GM23338 (cell line): ENCODE measurements at regions not wholly inside any gene's neighbourhood (a gene's known extent, or its start where the extent isn't known, plus 50 kb on each side); places are given as distances from the start of the nearest gene placed in this dataset.

Experiments used
- ATAC-seq: fragments of 200-7000 bp; cut with Tn5 transposase; 3 replicates; pipeline ENCODE4 v1.9.1; 2020
- DNase-seq: peaks from one replicate; pipeline ENCODE4 v3.0.0-alpha.2; 2015; ENCODE audit warnings: low spot score
- H2AFZ ChIP-seq: fragments of 200-600 bp; sonication (generic); 2 replicates; pipeline ENCODE4 v1.8.0; 2016; ENCODE audit warnings: antibody characterized with exemption, mild to moderate bottlenecking, moderate library complexity
- H3F3A ChIP-seq: fragments of 200-600 bp; sonication (generic); replicated peaks from 2 replicates; pipeline ENCODE4 v1.8.0; 2017; ENCODE audit warnings: antibody characterized with exemption, mixed run types, low read depth
- H3K27ac ChIP-seq: fragments of 200-600 bp; sonication (generic); 2 replicates; pipeline ENCODE4 v1.6.1; 2016; ENCODE audit warnings: low read depth
- H3K27me3 ChIP-seq: fragments of 200-600 bp; sonication (generic); 2 replicates; pipeline ENCODE4 v1.8.0; 2016; ENCODE audit warnings: mild to moderate bottlenecking, mixed run types, moderate library complexity; ENCODE audit not compliant: insufficient read depth
- H3K36me3 ChIP-seq: fragments of 200-600 bp; sonication (generic); 2 replicates; pipeline ENCODE4 v1.8.0; 2016; ENCODE audit warnings: mild to moderate bottlenecking; ENCODE audit not compliant: insufficient read depth
- H3K4me1 ChIP-seq: fragments of 200-600 bp; sonication (generic); 2 replicates; pipeline ENCODE4 v1.8.0; 2016; ENCODE audit warnings: mild to moderate bottlenecking, moderate library complexity; ENCODE audit not compliant: insufficient read depth
- H3K4me2 ChIP-seq: fragments of 200-600 bp; sonication (generic); 2 replicates; pipeline ENCODE4 v1.7.1; 2017; ENCODE audit warnings: mixed run types
- H3K4me3 ChIP-seq: fragments of 200-600 bp; sonication (generic); 2 replicates; pipeline ENCODE4 v1.6.1; 2016; ENCODE audit warnings: mixed run types
- H3K79me2 ChIP-seq: fragments of 200-600 bp; sonication (generic); replicated peaks from 2 replicates; pipeline ENCODE4 v1.8.0; 2017; ENCODE audit warnings: mild to moderate bottlenecking; ENCODE audit not compliant: insufficient read depth
- H3K9me2 ChIP-seq: fragments of 200-600 bp; sonication (generic); 2 replicates; pipeline ENCODE4 v1.8.0; 2017; ENCODE audit not compliant: insufficient read depth
- H4K20me1 ChIP-seq: fragments of 200-600 bp; sonication (generic); replicated peaks from 2 replicates; pipeline ENCODE4 v1.8.0; 2017; ENCODE audit warnings: mild to moderate bottlenecking; ENCODE audit not compliant: insufficient read depth
- H3K27ac Mint-ChIP-seq: 2 replicates; pipeline ENCODE4 v1.8.0; 2020; ENCODE audit warnings: inconsistent platforms, mild to moderate bottlenecking, moderate library complexity, mixed read lengths
- H3K27me3 Mint-ChIP-seq: 3 replicates; pipeline ENCODE4 v1.8.0; 2022; ENCODE audit warnings: low read depth, mild to moderate bottlenecking, moderate library complexity, mixed read lengths, inconsistent platforms; ENCODE audit not compliant: insufficient read depth, poor library complexity
- H3K36me3 Mint-ChIP-seq: 3 replicates; pipeline ENCODE4 v1.8.0; 2021; ENCODE audit warnings: low read depth, mild to moderate bottlenecking, inconsistent platforms, moderate library complexity, mixed read lengths
- H3K4me1 Mint-ChIP-seq: 3 replicates; pipeline ENCODE4 v1.8.0; 2020; ENCODE audit warnings: mild to moderate bottlenecking, inconsistent platforms, mixed read lengths
- H3K4me3 Mint-ChIP-seq: 3 replicates; pipeline ENCODE4 v1.8.0; 2021; ENCODE audit warnings: moderate library complexity, mild to moderate bottlenecking, inconsistent platforms, mixed read lengths
- H3K9me3 Mint-ChIP-seq: 3 replicates; pipeline ENCODE4 v1.8.0; 2020; ENCODE audit warnings: moderate library complexity, mild to moderate bottlenecking, inconsistent platforms, mixed read lengths
- CREB1 ChIP-seq: fragments of 250-450 bp; sonication (Bioruptor Pico); IDR thresholded peaks from 2 replicates; pipeline ENCODE4 v1.5.0; 2020; ENCODE audit warnings: low read depth, mild to moderate bottlenecking, moderate library complexity
- EZH2 ChIP-seq: fragments of 200-600 bp; sonication (generic); IDR thresholded peaks from one replicate; pipeline ENCODE4 v1.8.0; 2017; ENCODE audit warnings: antibody characterized with exemption, mild to moderate bottlenecking, low read depth; ENCODE audit not compliant: unreplicated experiment
- EZH2phosphoT487 ChIP-seq: fragments of 200-600 bp; sonication (generic); IDR thresholded peaks from one replicate; pipeline ENCODE4 v1.8.1; 2018; ENCODE audit warnings: antibody characterized with exemption; ENCODE audit not compliant: unreplicated experiment
- JUNB ChIP-seq: IDR thresholded peaks from one replicate; pipeline ENCODE4 v1.6.1; 2016; ENCODE audit warnings: antibody characterized with exemption; ENCODE audit not compliant: unreplicated experiment
- NANOG ChIP-seq: IDR thresholded peaks from 2 replicates; pipeline ENCODE4 v1.6.1; 2016; ENCODE audit warnings: antibody characterized with exemption, borderline replicate concordance
- POLR2AphosphoS5 ChIP-seq: IDR thresholded peaks from 2 replicates; pipeline ENCODE4 v1.6.1; 2016; ENCODE audit warnings: antibody characterized with exemption, low read depth
- STAT1 ChIP-seq: IDR thresholded peaks from one replicate; pipeline ENCODE4 v1.6.1; 2016; ENCODE audit warnings: antibody characterized with exemption; ENCODE audit not compliant: unreplicated experiment
- ZNF114 ChIP-seq: fragments of 250-450 bp; sonication (Bioruptor Pico); IDR thresholded peaks from 2 replicates; pipeline ENCODE4 v1.5.0; 2020; ENCODE audit warnings: mild to moderate bottlenecking, moderate library complexity
- ZNF331 ChIP-seq: fragments of 250-450 bp; sonication (Bioruptor Pico); IDR thresholded peaks from 2 replicates; pipeline ENCODE4 v1.5.0; 2020; ENCODE audit warnings: low read depth, mild to moderate bottlenecking, moderate library complexity
- TF ChIP-seq, protein P1 (sequence below), 2 experiments: fragments of 200-600 bp in 1 of 2; sonication (generic) in 1 of 2; conservative IDR thresholded peaks; 2 replicates each; pipeline versions ENCODE4 v1.5.1 to v1.6.1; 2016 to 2017; ENCODE audit warnings: antibody characterized with exemption in 2 of 2, low read depth in 2 of 2, mild to moderate bottlenecking in 2 of 2, moderate library complexity in 1 of 2
- TF ChIP-seq, protein P2 (sequence below): fragments of 250-450 bp; sonication (Bioruptor Pico); IDR thresholded peaks from 2 replicates; pipeline ENCODE4 v1.5.0; 2020; ENCODE audit warnings: mild to moderate bottlenecking, moderate library complexity
- TF ChIP-seq, protein P3 (sequence below): IDR thresholded peaks from one replicate; pipeline ENCODE4 v1.6.1; 2018; ENCODE audit warnings: antibody characterized with exemption; ENCODE audit not compliant: unreplicated experiment

DNA sequence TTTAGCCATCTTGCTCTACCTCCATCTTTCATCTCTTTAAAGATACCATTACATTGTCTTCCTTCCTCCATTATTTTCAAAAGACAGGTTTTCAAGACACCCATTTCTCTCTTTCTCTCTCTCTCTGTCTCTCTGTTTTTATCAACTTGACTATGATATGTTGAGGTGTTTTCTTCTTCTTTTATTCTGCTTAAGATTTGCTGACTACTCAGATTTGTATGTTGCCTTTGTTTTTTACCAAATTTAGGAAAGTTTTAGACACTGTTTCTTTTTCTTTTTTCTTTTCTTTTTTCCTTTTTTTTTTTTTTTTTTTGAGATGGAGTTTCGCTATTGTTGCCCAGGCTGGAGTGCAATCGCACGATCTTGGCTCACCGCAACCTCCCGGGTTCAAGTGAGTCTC is 647.5 kb upstream of the VRK2 start:
- Histone ChIP-seq H3K9me2 (peaks cover 11% of the 10 kb centered on the region; the same call in 1 of the 2 replicates), H3K79me2 (no peaks in the 10 kb centered on the region), H3K4me1 (no peaks in the 10 kb centered on the region), H3K27ac (no peak overlapping the region), H3F3A (no peaks in the 10 kb centered on the region), H3K4me2 (no peak overlapping the region), H2AFZ (no peak overlapping the region), H3K4me3 (no peak overlapping the region), H4K20me1 (no peaks in the 10 kb centered on the region), H3K36me3 (no peaks in the 10 kb centered on the region), H3K27me3 (no peaks in the 10 kb centered on the region)
- H3K9me3 Mint-ChIP-seq, result no peaks in the 10 kb centered on the region
- no peak overlapping the region for H3K27ac Mint-ChIP-seq
- H3K4me1 Mint-ChIP-seq, result peaks cover 5% of the 10 kb centered on the region
- H3K36me3 Mint-ChIP-seq, result 0 out of 3 replicates have a peak, but pooled peaks cover 2% of the 10 kb centered on the region
- DNase-seq (no peak), ATAC-seq (no peak)
- H3K4me3 Mint-ChIP-seq, result no peak overlapping the region
- TF ChIP-seq CREB1, result no peak
- TF ChIP-seq ZNF114 (CRISPR knock-in tag), result no peak
- H3K27me3 Mint-ChIP-seq, result peaks cover 3% of the 10 kb centered on the region

DNA sequence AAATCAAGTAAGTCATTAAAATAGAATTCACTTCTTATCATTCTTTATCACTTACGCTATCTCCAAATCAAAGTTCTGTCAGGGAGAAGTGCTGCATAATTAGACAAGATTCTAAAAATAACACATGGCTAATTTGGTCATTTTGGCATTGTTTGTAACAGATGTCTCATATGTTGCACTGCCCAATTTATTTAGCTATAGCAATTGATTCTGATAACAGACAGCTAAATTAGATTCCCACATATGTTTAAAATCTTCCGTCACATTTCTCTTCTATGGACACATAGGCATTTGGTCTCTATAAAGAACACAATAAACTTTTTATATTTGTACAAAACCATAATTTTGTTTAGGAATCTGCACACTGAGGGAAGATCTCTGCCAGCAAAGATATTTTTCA is 644.5 kb upstream of the VRK2 start:
- ATAC-seq (no peak), DNase-seq (no peak)
- H4K20me1 ChIP-seq, result no peaks in the 10 kb centered on the region
- no peaks in the 10 kb centered on the region for H3K79me2 ChIP-seq
- no peak overlapping the region for H3K4me3 ChIP-seq
- H3K9me3 Mint-ChIP-seq, result no peaks in the 10 kb centered on the region
- no peak overlapping the region for H3K27ac ChIP-seq
- no peak overlapping the region for H3K4me3 Mint-ChIP-seq
- no peaks in the 10 kb centered on the region for H3F3A ChIP-seq
- H3K36me3 ChIP-seq, result no peaks in the 10 kb centered on the region
- no peak overlapping the region for H2AFZ ChIP-seq
- peaks cover 1% of the 10 kb centered on the region for H3K4me1 Mint-ChIP-seq
- H3K27me3 Mint-ChIP-seq, result peaks cover 2% of the 10 kb centered on the region
- H3K4me2 ChIP-seq, result no peak overlapping the region
- H3K36me3 Mint-ChIP-seq, result 0 out of 3 replicates have a peak, but pooled peaks cover under 1% of the 10 kb centered on the region
- H3K27me3 ChIP-seq, result no peaks in the 10 kb centered on the region
- H3K9me2 ChIP-seq, result peaks cover under 1% of the 10 kb centered on the region; the same call in 1 of the 2 replicates
- H3K27ac Mint-ChIP-seq, result no peak overlapping the region
- no peaks in the 10 kb centered on the region for H3K4me1 ChIP-seq
- no peak for TF ChIP-seq EZH2
- TF ChIP-seq STAT1, result no peak
- TF ChIP-seq POLR2AphosphoS5, result no peak
- TF ChIP-seq JUNB, result no peak
- TF ChIP-seq NANOG, result no peak
- TF ChIP-seq CREB1, result no peak
- TF ChIP-seq, protein P1, sequence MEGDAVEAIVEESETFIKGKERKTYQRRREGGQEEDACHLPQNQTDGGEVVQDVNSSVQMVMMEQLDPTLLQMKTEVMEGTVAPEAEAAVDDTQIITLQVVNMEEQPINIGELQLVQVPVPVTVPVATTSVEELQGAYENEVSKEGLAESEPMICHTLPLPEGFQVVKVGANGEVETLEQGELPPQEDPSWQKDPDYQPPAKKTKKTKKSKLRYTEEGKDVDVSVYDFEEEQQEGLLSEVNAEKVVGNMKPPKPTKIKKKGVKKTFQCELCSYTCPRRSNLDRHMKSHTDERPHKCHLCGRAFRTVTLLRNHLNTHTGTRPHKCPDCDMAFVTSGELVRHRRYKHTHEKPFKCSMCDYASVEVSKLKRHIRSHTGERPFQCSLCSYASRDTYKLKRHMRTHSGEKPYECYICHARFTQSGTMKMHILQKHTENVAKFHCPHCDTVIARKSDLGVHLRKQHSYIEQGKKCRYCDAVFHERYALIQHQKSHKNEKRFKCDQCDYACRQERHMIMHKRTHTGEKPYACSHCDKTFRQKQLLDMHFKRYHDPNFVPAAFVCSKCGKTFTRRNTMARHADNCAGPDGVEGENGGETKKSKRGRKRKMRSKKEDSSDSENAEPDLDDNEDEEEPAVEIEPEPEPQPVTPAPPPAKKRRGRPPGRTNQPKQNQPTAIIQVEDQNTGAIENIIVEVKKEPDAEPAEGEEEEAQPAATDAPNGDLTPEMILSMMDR (conservative IDR thresholded peaks at IDR 0.05; ENCODE audit: low read depth in 2 of 2), result no peak
- no peak for TF ChIP-seq ZNF331 (CRISPR knock-in tag)
- no peak for TF ChIP-seq EZH2phosphoT487
- TF ChIP-seq, protein P2, sequence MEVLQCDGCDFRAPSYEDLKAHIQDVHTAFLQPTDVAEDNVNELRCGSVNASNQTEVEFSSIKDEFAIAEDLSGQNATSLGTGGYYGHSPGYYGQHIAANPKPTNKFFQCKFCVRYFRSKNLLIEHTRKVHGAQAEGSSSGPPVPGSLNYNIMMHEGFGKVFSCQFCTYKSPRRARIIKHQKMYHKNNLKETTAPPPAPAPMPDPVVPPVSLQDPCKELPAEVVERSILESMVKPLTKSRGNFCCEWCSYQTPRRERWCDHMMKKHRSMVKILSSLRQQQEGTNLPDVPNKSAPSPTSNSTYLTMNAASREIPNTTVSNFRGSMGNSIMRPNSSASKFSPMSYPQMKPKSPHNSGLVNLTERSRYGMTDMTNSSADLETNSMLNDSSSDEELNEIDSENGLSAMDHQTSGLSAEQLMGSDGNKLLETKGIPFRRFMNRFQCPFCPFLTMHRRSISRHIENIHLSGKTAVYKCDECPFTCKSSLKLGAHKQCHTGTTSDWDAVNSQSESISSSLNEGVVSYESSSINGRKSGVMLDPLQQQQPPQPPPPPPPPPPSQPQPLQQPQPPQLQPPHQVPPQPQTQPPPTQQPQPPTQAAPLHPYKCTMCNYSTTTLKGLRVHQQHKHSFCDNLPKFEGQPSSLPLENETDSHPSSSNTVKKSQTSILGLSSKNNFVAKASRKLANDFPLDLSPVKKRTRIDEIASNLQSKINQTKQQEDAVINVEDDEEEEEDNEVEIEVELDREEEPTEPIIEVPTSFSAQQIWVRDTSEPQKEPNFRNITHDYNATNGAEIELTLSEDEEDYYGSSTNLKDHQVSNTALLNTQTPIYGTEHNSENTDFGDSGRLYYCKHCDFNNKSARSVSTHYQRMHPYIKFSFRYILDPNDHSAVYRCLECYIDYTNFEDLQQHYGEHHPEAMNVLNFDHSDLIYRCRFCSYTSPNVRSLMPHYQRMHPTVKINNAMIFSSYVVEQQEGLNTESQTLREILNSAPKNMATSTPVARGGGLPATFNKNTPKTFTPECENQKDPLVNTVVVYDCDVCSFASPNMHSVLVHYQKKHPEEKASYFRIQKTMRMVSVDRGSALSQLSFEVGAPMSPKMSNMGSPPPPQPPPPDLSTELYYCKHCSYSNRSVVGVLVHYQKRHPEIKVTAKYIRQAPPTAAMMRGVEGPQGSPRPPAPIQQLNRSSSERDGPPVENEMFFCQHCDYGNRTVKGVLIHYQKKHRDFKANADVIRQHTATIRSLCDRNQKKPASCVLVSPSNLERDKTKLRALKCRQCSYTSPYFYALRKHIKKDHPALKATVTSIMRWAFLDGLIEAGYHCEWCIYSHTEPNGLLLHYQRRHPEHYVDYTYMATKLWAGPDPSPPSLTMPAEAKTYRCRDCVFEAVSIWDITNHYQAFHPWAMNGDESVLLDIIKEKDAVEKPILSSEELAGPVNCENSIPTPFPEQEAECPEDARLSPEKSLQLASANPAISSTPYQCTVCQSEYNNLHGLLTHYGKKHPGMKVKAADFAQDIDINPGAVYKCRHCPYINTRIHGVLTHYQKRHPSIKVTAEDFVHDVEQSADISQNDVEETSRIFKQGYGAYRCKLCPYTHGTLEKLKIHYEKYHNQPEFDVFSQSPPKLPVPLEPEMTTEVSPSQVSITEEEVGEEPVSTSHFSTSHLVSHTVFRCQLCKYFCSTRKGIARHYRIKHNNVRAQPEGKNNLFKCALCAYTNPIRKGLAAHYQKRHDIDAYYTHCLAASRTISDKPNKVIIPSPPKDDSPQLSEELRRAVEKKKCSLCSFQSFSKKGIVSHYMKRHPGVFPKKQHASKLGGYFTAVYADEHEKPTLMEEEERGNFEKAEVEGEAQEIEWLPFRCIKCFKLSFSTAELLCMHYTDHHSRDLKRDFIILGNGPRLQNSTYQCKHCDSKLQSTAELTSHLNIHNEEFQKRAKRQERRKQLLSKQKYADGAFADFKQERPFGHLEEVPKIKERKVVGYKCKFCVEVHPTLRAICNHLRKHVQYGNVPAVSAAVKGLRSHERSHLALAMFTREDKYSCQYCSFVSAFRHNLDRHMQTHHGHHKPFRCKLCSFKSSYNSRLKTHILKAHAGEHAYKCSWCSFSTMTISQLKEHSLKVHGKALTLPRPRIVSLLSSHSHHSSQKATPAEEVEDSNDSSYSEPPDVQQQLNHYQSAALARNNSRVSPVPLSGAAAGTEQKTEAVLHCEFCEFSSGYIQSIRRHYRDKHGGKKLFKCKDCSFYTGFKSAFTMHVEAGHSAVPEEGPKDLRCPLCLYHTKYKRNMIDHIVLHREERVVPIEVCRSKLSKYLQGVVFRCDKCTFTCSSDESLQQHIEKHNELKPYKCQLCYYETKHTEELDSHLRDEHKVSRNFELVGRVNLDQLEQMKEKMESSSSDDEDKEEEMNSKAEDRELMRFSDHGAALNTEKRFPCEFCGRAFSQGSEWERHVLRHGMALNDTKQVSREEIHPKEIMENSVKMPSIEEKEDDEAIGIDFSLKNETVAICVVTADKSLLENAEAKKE, result no peak
- TF ChIP-seq, protein P3, sequence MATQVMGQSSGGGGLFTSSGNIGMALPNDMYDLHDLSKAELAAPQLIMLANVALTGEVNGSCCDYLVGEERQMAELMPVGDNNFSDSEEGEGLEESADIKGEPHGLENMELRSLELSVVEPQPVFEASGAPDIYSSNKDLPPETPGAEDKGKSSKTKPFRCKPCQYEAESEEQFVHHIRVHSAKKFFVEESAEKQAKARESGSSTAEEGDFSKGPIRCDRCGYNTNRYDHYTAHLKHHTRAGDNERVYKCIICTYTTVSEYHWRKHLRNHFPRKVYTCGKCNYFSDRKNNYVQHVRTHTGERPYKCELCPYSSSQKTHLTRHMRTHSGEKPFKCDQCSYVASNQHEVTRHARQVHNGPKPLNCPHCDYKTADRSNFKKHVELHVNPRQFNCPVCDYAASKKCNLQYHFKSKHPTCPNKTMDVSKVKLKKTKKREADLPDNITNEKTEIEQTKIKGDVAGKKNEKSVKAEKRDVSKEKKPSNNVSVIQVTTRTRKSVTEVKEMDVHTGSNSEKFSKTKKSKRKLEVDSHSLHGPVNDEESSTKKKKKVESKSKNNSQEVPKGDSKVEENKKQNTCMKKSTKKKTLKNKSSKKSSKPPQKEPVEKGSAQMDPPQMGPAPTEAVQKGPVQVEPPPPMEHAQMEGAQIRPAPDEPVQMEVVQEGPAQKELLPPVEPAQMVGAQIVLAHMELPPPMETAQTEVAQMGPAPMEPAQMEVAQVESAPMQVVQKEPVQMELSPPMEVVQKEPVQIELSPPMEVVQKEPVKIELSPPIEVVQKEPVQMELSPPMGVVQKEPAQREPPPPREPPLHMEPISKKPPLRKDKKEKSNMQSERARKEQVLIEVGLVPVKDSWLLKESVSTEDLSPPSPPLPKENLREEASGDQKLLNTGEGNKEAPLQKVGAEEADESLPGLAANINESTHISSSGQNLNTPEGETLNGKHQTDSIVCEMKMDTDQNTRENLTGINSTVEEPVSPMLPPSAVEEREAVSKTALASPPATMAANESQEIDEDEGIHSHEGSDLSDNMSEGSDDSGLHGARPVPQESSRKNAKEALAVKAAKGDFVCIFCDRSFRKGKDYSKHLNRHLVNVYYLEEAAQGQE, result no peak
- TF ChIP-seq ZNF114 (CRISPR knock-in tag), result no peak
